ENCODE measurements at regions not wholly inside any gene's neighbourhood (a gene's known extent, or its start where the extent isn't known, plus 50 kb on each side); places are given as distances from the start of the nearest gene placed in this dataset.

- DNase-seq (ENCODE audit: low spot score): no peak
These were observed 69.1 kb upstream of the GPR12 start for GRCh38 chr13:26829716-26830115.

- no peak for DNase-seq (ENCODE audit: low spot score)
These were observed 64.0 kb upstream of the GPR12 start for GRCh38 chr13:26824581-26824980.

GRCh38 chr13:26822146-26822545 is 61.6 kb upstream of the GPR12 start:
- DNase-seq (ENCODE audit: low spot score): no peak

GRCh38 chr13:26821672-26822071 is 61.1 kb upstream of the GPR12 start:
- no peak for DNase-seq (ENCODE audit: low spot score)

GRCh38 chr13:26820871-26821270 is 60.3 kb upstream of the GPR12 start:
- no peak for DNase-seq (ENCODE audit: low spot score)

- DNase-seq (ENCODE audit: low spot score): no peak
These were observed 58.5 kb upstream of the GPR12 start for GRCh38 chr13:26819046-26819445.

- DNase-seq (ENCODE audit: low spot score): no peak
These were observed 56.3 kb upstream of the GPR12 start for GRCh38 chr13:26816881-26817280.

- DNase-seq (ENCODE audit: low spot score): no peak
These were observed 53.4 kb upstream of the GPR12 start for GRCh38 chr13:26813980-26814348.

GRCh38 chr13:26813321-26813979 is 52.9 kb upstream of the GPR12 start:
- DNase-seq (ENCODE audit: low spot score): no peak

- DNase-seq (ENCODE audit: low spot score): no peak
These were observed 51.0 kb upstream of the GPR12 start for GRCh38 chr13:26811581-26811980.
